Mesothelial cell of epicardium (in vitro differentiated cells): ENCODE measurements at regions not wholly inside any gene's neighbourhood (a gene's known extent, or its start where the extent isn't known, plus 50 kb on each side); places are given as distances from the start of the nearest gene placed in this dataset.
A peak's percentile ranks its signal among the peaks of the same experiment; 100 is the strongest.

Experiments used
- DNase-seq, 2 experiments: peaks; one replicate each; pipeline ENCODE4 v3.0.0; 2021; ENCODE audit warnings: low spot score in 2 of 2; ENCODE audit not compliant: unreplicated experiment in 2 of 2
- H3K27ac Mint-ChIP-seq: 2 replicates; pipeline ENCODE4 v1.8.0; 2021; ENCODE audit warnings: mixed read lengths
- H3K27me3 Mint-ChIP-seq: 2 replicates; pipeline ENCODE4 v1.8.0; 2021; ENCODE audit warnings: low read depth, mixed read lengths
- H3K36me3 Mint-ChIP-seq: 2 replicates; pipeline ENCODE4 v1.8.0; 2021; ENCODE audit warnings: mixed read lengths
- H3K4me1 Mint-ChIP-seq: 2 replicates; pipeline ENCODE4 v1.8.0; 2021; ENCODE audit warnings: mixed read lengths
- H3K4me3 Mint-ChIP-seq: 2 replicates; pipeline ENCODE4 v1.8.0; 2021; ENCODE audit warnings: mild to moderate bottlenecking, moderate library complexity, mixed read lengths
- H3K9me3 Mint-ChIP-seq: 2 replicates; pipeline ENCODE4 v1.8.0; 2021; ENCODE audit warnings: mixed read lengths
- CTCF ChIP-seq: fragments of 200-600 bp; sonication (generic); IDR thresholded peaks from one replicate; pipeline ENCODE4 v1.5.0; 2021; ENCODE audit warnings: antibody characterized with exemption; ENCODE audit not compliant: unreplicated experiment

GRCh38 chr14:104293231-104293841 is 154.9 kb downstream of the KIF26A start:
- H3K27ac Mint-ChIP-seq, result no peak overlapping the region
- H3K4me1 Mint-ChIP-seq, result peaks cover 24% of the 10 kb centered on the region
- no peaks in the 10 kb centered on the region for H3K36me3 Mint-ChIP-seq
- DNase-seq, result peak in 1 of 2 experiments; percentile 8
- no peaks in the 10 kb centered on the region for H3K9me3 Mint-ChIP-seq
- peaks cover 18% of the 10 kb centered on the region for H3K27me3 Mint-ChIP-seq
- TF ChIP-seq CTCF, result no peak
- no peak overlapping the region for H3K4me3 Mint-ChIP-seq

GRCh38 chr14:104293851-104294627 is 155.7 kb downstream of the KIF26A start:
- DNase-seq, result peak in 1 of 2 experiments; percentile 9
- Mint-ChIP-seq H3K27ac (no peak overlapping the region), H3K4me1 (peaks cover 24% of the 10 kb centered on the region), H3K27me3 (peaks cover 18% of the 10 kb centered on the region), H3K9me3 (no peaks in the 10 kb centered on the region), H3K4me3 (no peak overlapping the region), H3K36me3 (no peaks in the 10 kb centered on the region)
- TF ChIP-seq CTCF, result no peak

- Mint-ChIP-seq H3K27me3 (peaks cover 18% of the 10 kb centered on the region), H3K4me1 (peaks cover 24% of the 10 kb centered on the region), H3K27ac (no peak overlapping the region), H3K36me3 (no peaks in the 10 kb centered on the region), H3K4me3 (no peak overlapping the region), H3K9me3 (no peaks in the 10 kb centered on the region)
- TF ChIP-seq CTCF, result no peak
- peak in 1 of 2 experiments; percentile 5 for DNase-seq
Observed at GRCh38 chr14:104294628-104294982, 156.2 kb downstream of the KIF26A start.

GRCh38 chr14:104294983-104295680 is 156.7 kb downstream of the KIF26A start:
- Mint-ChIP-seq H3K4me3 (no peak overlapping the region), H3K36me3 (no peaks in the 10 kb centered on the region), H3K27me3 (peaks cover 18% of the 10 kb centered on the region), H3K4me1 (peaks cover 24% of the 10 kb centered on the region), H3K9me3 (no peaks in the 10 kb centered on the region), H3K27ac (no peak overlapping the region)
- TF ChIP-seq CTCF, result no peak
- DNase-seq, result peak in 1 of 2 experiments; percentile 11

- Mint-ChIP-seq H3K4me3 (no peak overlapping the region), H3K27ac (no peak overlapping the region), H3K9me3 (no peaks in the 10 kb centered on the region), H3K36me3 (no peaks in the 10 kb centered on the region), H3K27me3 (peaks cover 12% of the 10 kb centered on the region), H3K4me1 (peaks cover 24% of the 10 kb centered on the region)
- peak in 1 of 2 experiments; percentile 10 for DNase-seq
- TF ChIP-seq CTCF, result no peak
Observed at GRCh38 chr14:104295681-104296387, 157.4 kb downstream of the KIF26A start.
